ENCODE measurements at regions not wholly inside any gene's neighbourhood (a gene's known extent, or its start where the extent isn't known, plus 50 kb on each side); places are given as distances from the start of the nearest gene placed in this dataset.
"Not testable (repeated sequence)": the region's sequence is repeated elsewhere in the genome, so short reads cannot be mapped to it uniquely, and the experiment has no call there.

DNA sequence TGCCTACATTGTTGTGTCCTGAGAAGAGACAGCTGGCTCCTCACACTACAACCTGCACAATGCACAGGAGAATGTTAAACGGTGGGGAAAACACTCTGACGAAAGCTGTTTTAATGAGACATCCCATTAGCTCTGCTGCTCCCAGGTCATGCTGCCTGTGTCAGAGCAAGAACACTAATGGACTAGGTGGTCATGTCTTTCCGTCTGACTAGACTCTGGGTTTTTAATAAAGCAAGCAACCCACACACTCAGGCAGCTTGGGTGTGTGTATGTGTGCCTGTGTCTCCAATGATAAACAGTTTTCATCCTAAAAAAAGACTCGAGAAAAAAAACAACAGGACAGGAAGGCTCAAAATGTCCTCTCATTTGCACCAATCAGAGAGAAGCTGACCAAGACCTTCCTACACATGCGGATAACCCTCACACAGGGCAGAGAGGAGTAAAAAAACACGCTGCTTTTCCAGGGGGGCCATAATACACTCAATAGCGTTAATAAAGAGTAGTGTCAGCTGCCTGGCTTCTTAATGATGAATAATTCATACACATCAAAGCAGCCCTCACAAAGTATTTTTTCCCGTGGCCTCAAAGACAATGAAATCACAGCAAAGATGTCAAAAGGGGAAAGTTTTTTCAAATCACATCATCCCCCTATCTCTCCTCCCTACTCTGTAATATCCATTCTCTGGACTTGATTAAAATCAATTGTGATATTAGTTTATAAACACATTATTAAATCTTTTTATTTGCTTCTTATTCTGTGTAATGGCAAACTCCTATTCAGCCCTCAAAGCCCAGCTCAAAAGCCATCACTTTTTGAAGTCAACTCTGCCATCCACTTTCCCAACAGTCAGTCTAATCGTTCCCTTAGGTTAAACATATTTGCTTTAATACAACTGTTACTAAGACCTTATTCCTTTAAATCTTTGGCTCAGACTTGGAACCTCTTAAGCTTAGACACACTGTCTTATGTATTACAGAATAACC is 244.2 kb upstream of the CDH11 start:
- TF ChIP-seq, protein P1, sequence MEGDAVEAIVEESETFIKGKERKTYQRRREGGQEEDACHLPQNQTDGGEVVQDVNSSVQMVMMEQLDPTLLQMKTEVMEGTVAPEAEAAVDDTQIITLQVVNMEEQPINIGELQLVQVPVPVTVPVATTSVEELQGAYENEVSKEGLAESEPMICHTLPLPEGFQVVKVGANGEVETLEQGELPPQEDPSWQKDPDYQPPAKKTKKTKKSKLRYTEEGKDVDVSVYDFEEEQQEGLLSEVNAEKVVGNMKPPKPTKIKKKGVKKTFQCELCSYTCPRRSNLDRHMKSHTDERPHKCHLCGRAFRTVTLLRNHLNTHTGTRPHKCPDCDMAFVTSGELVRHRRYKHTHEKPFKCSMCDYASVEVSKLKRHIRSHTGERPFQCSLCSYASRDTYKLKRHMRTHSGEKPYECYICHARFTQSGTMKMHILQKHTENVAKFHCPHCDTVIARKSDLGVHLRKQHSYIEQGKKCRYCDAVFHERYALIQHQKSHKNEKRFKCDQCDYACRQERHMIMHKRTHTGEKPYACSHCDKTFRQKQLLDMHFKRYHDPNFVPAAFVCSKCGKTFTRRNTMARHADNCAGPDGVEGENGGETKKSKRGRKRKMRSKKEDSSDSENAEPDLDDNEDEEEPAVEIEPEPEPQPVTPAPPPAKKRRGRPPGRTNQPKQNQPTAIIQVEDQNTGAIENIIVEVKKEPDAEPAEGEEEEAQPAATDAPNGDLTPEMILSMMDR (conservative IDR thresholded peaks at IDR 0.05; ENCODE audit: low read depth, low read length), result no peak
- no peak for DNase-seq (ENCODE audit: low read depth)
- H3K4me3 ChIP-seq (ENCODE audit: low read depth, low read length), result no peak overlapping the region

DNA sequence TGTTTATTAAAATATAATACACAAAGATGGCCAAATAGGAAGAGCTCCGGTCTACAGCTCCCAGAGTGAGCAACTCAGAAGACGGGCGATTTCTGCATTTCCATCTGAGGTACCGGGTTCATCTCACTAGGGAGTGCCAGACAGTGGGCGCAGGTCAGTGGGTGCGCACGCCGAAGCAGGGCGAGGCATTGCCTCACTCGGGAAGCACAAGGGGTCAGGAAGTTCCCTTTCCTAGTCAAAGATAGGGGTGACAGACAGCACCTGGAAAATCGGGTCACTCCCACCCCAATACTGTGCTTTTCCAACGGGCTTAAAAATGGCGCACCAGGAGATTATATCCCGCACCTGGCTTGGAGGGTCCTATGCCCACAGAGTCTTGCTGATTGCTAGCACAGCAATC is 234.9 kb upstream of the CDH11 start:
- H3K4me3 ChIP-seq (ENCODE audit: low read depth, low read length); DNase-seq (ENCODE audit: low read depth): not testable (repeated sequence)

DNA sequence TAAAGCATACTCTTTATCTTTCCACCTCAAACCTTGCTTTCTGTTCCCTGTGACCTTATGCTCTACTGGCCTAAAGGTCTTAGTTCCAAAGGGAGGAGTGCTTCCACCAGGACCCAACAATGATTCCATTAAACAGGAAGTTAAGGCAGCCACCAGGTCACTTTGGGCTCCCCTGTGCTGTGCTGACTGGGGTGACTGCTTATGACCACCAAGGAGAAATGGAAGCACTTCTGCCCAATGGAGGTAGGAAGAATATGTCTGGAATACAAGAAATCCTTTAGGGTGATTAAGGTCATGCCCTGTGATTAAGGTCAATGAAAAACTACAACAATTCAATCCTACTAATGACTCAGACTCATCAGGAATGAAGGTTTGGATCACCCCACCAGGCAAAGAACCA is 233.8 kb upstream of the CDH11 start:
- no peak overlapping the region for H3K4me3 ChIP-seq (ENCODE audit: low read depth, low read length)
- no peak for DNase-seq (ENCODE audit: low read depth)
- TF ChIP-seq, protein P1 (conservative IDR thresholded peaks at IDR 0.05; ENCODE audit: low read depth, low read length), result no peak

DNA sequence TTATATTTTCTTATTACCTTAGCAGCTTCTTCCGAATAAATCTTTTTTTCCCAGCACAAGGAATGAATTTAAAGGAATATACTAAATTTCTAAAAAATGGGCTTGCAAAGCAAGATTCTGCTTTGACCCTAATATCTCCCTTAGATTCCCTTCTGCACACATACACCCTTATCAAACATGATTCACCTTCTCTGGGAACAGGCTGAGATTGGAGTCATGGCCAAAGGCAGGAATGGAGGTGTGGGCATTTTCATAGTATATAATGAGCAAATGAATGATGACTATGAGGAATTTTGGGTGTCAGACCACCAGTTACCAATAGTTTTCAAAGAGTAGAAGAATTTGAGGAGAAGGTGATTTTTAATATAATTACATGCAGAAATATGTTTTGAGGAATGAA is 231.3 kb upstream of the CDH11 start:
- TF ChIP-seq, protein P1 (conservative IDR thresholded peaks at IDR 0.05; ENCODE audit: low read depth, low read length), result no peak
- no peak for DNase-seq (ENCODE audit: low read depth)
- no peak overlapping the region for H3K4me3 ChIP-seq (ENCODE audit: low read depth, low read length)

DNA sequence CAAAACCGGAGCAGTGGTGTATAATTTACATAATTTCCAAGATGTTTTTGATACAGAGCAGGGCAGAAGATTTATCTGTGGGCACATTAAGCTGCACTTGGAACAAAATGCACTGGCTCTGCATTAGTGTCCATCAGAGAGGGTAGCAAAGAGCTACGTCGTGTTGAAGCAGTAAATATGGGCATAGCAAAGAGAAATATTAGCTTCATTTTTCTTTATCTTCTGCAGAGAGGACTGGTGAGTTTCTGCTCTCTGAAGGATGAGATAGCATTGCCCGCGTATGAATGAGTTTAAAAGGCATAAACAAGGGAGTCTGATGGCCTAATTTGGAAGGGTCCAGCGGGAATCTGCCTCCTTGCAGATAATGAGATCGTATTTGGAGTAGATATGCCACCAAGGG is 227.8 kb upstream of the CDH11 start:
- no peak for DNase-seq (ENCODE audit: low read depth)
- TF ChIP-seq, protein P1 (conservative IDR thresholded peaks at IDR 0.05; ENCODE audit: low read depth, low read length), result no peak
- no peak overlapping the region for H3K4me3 ChIP-seq (ENCODE audit: low read depth, low read length)

DNA sequence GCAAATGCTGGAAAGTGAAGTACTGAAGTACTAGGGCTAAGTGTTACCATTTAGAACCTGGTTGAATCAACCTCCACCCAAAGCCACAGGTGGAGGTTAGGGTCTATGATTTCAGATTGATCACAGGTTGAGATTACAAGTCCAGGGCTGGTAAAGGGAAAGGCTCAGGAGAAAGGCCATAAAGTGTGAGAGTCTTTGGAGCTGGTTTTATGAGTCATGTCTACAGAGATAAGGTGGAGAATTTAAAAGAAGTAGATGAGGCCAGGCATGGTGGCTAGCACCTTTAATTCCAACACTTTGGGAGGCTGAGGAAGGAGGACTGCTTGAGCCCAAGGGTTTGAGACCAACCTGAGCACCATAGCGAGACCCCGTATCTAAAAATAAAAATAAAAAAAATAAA is 221.7 kb upstream of the CDH11 start:
- H3K4me3 ChIP-seq (ENCODE audit: low read depth, low read length), result no peak overlapping the region
- no peak for DNase-seq (ENCODE audit: low read depth)
- TF ChIP-seq, protein P1 (conservative IDR thresholded peaks at IDR 0.05; ENCODE audit: low read depth, low read length), result no peak

DNA sequence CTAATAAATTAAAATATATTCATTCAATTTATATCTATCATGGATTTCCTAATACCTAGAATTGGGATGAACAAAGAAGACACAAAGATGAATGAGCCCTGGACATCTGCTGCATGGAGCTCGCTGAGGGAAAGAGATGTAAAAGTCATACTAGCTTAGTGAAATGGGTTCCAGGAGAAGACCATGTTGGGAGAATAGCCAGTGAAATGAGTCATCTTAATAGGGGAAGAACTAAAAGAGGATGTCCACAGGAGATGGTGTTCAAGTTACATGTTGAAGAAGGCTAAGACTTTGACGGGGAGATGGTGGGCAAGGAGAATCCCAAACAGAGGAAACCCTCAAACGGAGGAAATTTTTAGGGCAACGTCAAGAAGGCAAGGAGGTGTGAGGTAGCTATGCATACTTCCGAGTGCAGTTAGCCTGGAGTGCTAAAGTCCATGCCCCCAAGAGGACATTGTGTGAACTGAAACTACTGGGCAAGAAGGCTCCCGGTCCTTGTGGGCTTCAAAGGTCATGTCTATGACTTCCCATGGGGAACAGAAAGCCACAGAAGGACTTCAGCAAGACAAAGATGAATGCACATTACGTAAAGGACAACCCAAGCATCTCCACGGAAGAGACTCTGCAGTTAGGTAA is 220.5 kb upstream of the CDH11 start:
- no peak overlapping the region for H3K4me3 ChIP-seq (ENCODE audit: low read depth, low read length)
- DNase-seq (ENCODE audit: low read depth), result no peak
- TF ChIP-seq, protein P1 (conservative IDR thresholded peaks at IDR 0.05; ENCODE audit: low read depth, low read length), result no peak
